Uterus (tissue), 3 donors: ENCODE measurements at regions not wholly inside any gene's neighbourhood (a gene's known extent, or its start where the extent isn't known, plus 50 kb on each side); places are given as distances from the start of the nearest gene placed in this dataset.

Experiments used
- DNase-seq, 2 donors: peaks; one replicate each; pipeline ENCODE4 v3.0.0-alpha.2; 2019 to 2020
- H3K27ac ChIP-seq, 2 donors: fragments of 200-600 bp; sonication (generic); 1 replicate in 1 of 2; 2 replicates in 1 of 2; pipeline ENCODE4 v1.5.1; 2016 to 2018
- H3K27me3 ChIP-seq, 2 donors: fragments of 200-600 bp; sonication (generic); one replicate each; pipeline ENCODE4 v1.5.1; 2018 to 2019; ENCODE audit warnings: control low read depth in 1 of 2
- H3K36me3 ChIP-seq, 2 donors: fragments of 200-600 bp; sonication (generic); one replicate each; pipeline ENCODE4 v1.5.1; 2019; ENCODE audit warnings: control low read depth in 1 of 2
- H3K4me1 ChIP-seq, 2 donors: fragments of 200-600 bp; sonication (generic); one replicate each; pipeline ENCODE4 v1.5.1; 2018 to 2019; ENCODE audit warnings: control low read depth in 1 of 2
- H3K4me3 ChIP-seq, 2 donors: fragments of 200-600 bp; sonication (generic); 1 replicate in 1 of 2; 2 replicates in 1 of 2; pipeline ENCODE4 v1.5.1; 2018 to 2019; ENCODE audit warnings: mild to moderate bottlenecking in 1 of 2
- H3K9me3 ChIP-seq, 2 donors: fragments of 200-600 bp; sonication (generic); one replicate each; pipeline ENCODE4 v1.5.1; 2019; ENCODE audit warnings: control low read depth in 1 of 2
- CTCF ChIP-seq, 4 experiments: fragments of 200-600 bp in 2 of 4; fragments of 450-650 bp in 2 of 4; sonication (generic) in 2 of 4; IDR thresholded peaks; one replicate each; pipeline ENCODE4 v1.5.1; 2016 to 2019; ENCODE audit warnings: antibody characterized with exemption in 4 of 4, mild to moderate bottlenecking in 2 of 4, moderate library complexity in 1 of 4
- POLR2A ChIP-seq, 2 donors: fragments of 450-650 bp; IDR thresholded peaks; one replicate each; pipeline ENCODE4 v1.6.1; 2016; ENCODE audit warnings: antibody characterized with exemption in 2 of 2, mild to moderate bottlenecking in 1 of 2, moderate library complexity in 1 of 2
- intact Hi-C: fragments of 100-400 bp; cut with DNase I; formaldehyde crosslinking; loops from one replicate; pipeline ENCODE4 v1.15.1; 2023; ENCODE audit warnings: low total_unique reads
- donor health status: DM: yes; HTN: yes; CAD: no.

GRCh38 chr4:111954550-111954949, 190.7 kb upstream of the FAM241A start:
- no peak overlapping the region for H3K4me3 ChIP-seq
- no peak overlapping the region for H3K27ac ChIP-seq
- intact Hi-C loops: no loop called here
- H3K27me3 ChIP-seq: no peaks in the 10 kb centered on the region
- H3K4me1 ChIP-seq: no peaks in the 10 kb centered on the region
- no peak for DNase-seq
- H3K9me3 ChIP-seq: no peaks in the 10 kb centered on the region
- no peak for TF ChIP-seq POLR2A (IDR thresholded peaks at IDR 0.05)
- no peak for TF ChIP-seq CTCF (IDR thresholded peaks at IDR 0.05)
- no peaks in the 10 kb centered on the region for H3K36me3 ChIP-seq

- Histone ChIP-seq H3K4me3 (no peak overlapping the region), H3K4me1 (no peaks in the 10 kb centered on the region), H3K36me3 (no peaks in the 10 kb centered on the region), H3K27ac (no peak overlapping the region), H3K27me3 (no peaks in the 10 kb centered on the region), H3K9me3 (no peaks in the 10 kb centered on the region)
- DNase-seq: no peak
- intact Hi-C loops: no loop called here
- no peak for TF ChIP-seq CTCF (IDR thresholded peaks at IDR 0.05)
- no peak for TF ChIP-seq POLR2A (IDR thresholded peaks at IDR 0.05)
These were observed 190.3 kb upstream of the FAM241A start for GRCh38 chr4:111955001-111955400.

GRCh38 chr4:111957116-111957515, 188.1 kb upstream of the FAM241A start:
- Histone ChIP-seq H3K4me1 (no peaks in the 10 kb centered on the region), H3K4me3 (no peak overlapping the region), H3K27ac (no peak overlapping the region), H3K27me3 (no peaks in the 10 kb centered on the region), H3K36me3 (no peaks in the 10 kb centered on the region), H3K9me3 (no peaks in the 10 kb centered on the region)
- intact Hi-C loops: no loop called here
- no peak for TF ChIP-seq POLR2A (IDR thresholded peaks at IDR 0.05)
- TF ChIP-seq CTCF (IDR thresholded peaks at IDR 0.05): no peak
- no peak for DNase-seq

- intact Hi-C loops: no loop called here
- H3K4me3 ChIP-seq: no peak overlapping the region
- H3K27me3 ChIP-seq: no peaks in the 10 kb centered on the region
- no peak for DNase-seq
- no peaks in the 10 kb centered on the region for H3K36me3 ChIP-seq
- TF ChIP-seq CTCF (IDR thresholded peaks at IDR 0.05) (no peak), POLR2A (IDR thresholded peaks at IDR 0.05) (no peak)
- H3K4me1 ChIP-seq: no peaks in the 10 kb centered on the region
- H3K9me3 ChIP-seq: no peaks in the 10 kb centered on the region
- H3K27ac ChIP-seq: no peak overlapping the region
These were observed 187.3 kb upstream of the FAM241A start for GRCh38 chr4:111957997-111958396.

- no peaks in the 10 kb centered on the region for H3K4me1 ChIP-seq
- no peak for TF ChIP-seq CTCF (IDR thresholded peaks at IDR 0.05)
- no peak for TF ChIP-seq POLR2A (IDR thresholded peaks at IDR 0.05)
- no peak for DNase-seq
- H3K4me3 ChIP-seq: no peak overlapping the region
- H3K36me3 ChIP-seq: no peaks in the 10 kb centered on the region
- no peaks in the 10 kb centered on the region for H3K9me3 ChIP-seq
- H3K27me3 ChIP-seq: no peaks in the 10 kb centered on the region
- no peak overlapping the region for H3K27ac ChIP-seq
- intact Hi-C loops: no loop called here
These were observed 186.0 kb upstream of the FAM241A start for GRCh38 chr4:111959222-111959621.
